Fibroblast of skin of right quadriceps (primary cell): ENCODE measurements at regions not wholly inside any gene's neighbourhood (a gene's known extent, or its start where the extent isn't known, plus 50 kb on each side); places are given as distances from the start of the nearest gene placed in this dataset.

Experiments
- DNase-seq: peaks from one replicate; pipeline ENCODE4 v3.0.0-alpha.2; 2013

DNA sequence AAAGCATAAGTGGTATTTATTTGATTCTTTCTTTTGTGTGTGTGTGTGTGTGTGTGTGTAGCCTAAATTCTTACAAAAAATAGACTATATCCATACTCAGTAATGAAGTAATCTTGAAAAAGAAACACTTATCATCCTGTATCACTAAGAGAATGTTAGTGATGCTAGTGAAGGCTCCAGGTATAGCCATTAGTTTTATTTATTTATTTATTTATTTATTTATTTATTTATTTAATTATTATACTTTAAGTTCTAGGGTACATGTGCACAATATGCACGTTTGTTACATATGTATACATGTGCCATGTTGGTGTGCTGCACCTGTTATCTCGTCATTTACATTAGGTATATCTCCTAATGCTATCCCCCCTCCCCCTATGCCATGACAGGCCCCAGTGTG, 436.0 kb downstream of the HTR7 start:
- no peak for DNase-seq

DNA sequence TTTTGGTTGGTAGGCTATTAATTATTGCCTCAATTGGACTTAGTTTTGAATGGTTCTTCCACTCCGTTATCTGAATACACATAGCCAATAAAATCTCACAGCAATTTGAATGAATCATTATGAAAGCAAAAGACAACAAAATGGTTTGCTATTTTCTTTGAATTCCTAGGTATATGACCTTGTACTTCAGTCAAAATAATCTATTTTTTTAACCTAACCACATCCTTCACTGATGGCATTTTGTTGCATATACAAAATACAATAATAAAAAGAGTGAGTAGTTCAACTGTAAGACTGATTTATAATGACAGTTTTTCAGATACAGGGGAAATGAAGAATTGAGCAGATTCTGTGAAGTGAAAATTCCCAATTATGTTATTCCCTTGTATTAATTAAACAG, 433.1 kb downstream of the HTR7 start:
- peak; percentile 41 for DNase-seq

DNA sequence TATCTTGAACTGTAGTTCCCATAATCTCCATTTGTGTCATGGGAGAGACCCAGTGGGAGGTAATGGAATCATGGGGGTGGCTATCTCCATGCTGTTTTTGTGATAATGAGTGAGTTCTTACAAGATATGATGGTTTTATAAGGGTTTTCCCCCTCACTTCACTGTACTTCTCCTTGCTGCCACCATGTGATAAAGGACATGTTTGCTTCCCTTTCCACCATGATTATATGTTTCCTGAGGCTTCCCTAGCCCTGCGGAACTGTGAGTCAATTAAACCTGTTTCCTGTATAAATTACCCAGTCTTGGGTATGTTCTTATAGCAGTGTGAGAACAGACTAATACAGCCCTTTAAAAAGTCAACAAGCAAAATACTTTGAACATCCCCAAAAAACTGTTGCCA, 427.7 kb downstream of the HTR7 start:
- DNase-seq = no peak

DNA sequence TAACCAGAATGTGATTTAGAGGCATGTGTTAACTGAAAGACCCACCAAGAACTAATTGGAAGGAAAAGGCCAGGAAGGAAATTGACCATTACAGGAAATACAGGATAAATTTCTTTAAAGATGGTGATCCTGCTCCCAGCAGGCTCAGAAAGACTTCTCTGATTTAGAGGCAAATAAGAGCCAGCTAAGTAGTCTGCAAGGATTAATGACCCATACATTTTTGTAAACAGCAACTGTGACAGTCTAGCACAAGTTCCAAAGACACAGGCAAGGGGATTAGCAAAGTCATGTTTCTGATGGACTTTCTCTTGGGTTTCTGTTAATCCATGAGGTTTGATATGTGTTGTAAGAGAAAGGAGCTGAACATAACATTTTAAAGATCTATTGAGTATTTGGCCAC, 425.0 kb downstream of the HTR7 start:
- DNase-seq = no peak

DNA sequence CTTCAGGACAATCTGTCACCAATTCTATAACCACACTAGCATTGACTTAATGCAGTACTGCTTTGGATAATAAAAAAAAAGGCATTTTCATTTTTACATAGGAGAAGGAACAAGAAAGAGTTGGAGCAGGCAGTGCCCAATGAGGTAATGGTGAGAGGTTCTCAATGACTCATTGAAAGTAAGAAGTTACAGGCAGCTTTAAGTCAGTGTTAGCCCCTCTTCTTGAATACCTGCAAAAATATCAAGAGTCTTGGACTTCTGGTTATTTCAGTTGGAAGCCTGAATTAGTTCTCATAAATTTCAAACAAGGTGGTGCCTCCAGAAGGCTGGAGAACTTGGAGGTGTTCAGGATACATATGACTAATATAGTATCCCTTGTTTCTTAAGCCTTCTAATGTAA, 422.5 kb downstream of the HTR7 start:
- no peak for DNase-seq

DNA sequence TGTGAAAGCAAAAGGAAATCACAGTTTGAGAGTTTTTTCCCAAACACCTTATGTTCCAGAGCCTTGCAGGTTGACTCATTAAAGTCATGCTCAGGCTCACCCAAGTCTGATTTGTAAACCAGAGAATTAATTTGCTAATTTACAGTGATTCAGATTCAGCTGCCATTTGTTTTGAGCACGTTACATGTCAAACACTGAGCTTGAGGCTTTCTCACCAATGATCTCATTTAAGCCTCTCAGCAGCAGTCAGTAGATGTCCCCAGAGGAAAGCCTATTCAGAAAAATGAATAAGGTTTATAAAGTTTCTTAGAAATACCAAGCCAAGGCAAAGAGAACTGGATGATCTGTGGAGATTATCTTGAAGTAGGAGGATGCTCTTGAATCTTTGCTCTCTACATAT, 420.4 kb downstream of the HTR7 start:
- DNase-seq = peak; percentile 28

DNA sequence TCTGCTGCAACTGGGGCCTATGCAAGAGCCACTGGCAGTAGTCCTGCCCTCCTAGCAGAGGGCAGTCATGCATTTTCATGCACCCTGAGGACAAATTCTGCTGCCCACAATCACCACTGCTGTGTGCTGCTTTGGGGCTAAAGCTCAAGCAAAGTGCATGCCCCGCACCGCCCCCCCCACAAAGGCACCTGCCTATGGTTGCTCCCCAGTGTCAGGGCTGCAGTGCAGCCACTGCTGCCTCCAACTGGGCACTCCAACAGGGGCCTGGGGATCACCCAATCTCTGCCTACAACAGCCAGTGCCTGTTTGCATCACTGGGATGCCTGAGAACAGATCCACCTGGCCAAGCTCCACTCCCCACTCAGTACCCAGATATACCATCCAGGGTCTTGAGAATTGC, 417.0 kb downstream of the HTR7 start:
- DNase-seq = no peak

DNA sequence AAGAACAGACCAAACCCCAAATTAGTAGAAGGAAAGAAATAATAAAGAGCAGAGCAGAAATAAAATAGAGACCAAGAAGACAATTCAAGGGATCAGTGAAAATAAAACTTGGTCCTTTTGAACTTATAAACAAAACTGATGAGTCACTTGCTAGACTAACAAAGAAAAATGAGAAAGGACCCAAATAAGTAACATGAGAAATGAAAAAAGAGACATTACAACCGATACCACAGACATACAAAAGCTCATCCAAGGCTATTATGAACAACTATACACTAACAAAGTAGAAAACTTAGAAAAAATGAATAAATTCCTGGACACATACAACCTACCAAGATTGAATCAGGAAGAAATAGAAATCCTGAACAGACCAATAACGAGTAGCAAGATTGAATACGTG, 414.5 kb downstream of the HTR7 start:
- DNase-seq = no peak

DNA sequence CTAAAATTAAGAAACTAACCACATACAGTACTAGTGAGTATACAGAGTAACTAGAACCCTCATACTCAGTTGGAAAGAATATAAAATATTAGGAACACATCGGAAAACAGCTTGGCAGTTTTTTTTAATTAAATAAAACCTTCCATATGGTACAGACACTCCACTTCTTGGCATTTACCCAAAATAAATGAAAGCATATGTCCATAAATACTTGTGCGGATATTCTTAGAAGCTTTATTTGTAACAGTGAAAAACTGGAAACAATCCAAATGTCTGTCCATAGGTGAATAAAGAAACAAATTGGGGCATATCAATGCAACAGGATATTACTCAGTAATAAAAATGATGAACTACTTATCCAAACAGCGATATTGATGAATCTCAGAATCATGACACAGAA, 410.0 kb downstream of the HTR7 start:
- peak; percentile 78 for DNase-seq

DNA sequence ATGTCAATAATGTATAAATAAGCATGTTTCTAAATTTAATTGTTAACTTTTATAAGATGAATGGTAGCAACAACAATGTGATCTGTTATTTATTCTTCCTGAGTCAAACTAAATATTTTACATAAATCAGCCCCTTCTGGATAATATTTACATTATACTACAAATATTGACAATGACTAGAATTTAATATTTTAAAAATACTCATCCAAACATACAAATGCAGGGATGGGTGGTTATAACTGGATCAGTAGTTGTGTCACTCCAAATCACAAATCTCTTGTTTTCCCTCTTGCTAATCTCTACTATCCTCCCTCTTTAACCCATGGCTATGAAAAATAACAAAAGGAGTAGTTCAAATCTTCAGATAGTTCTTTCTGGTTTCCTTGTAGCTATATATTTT, 407.0 kb downstream of the HTR7 start:
- no peak for DNase-seq

DNA sequence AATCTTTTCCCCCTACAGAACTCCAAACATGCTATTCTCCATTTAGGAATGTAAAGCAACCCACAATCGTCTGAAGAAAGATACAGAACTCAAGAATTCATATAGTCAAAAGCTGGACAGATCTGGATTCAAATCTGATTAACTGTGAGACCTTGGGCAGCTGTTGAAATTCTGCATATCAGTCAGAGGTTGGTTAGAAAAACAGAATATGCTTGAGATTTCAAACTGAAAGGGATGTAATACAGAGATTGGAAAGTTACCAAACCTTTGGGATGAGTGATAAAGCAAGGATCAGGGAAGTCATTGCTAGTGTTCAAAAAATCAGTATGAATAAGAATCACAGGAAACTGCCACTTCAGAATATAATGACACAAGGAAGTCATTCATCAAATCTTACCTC, 406.6 kb downstream of the HTR7 start:
- peak; percentile 82 for DNase-seq

DNA sequence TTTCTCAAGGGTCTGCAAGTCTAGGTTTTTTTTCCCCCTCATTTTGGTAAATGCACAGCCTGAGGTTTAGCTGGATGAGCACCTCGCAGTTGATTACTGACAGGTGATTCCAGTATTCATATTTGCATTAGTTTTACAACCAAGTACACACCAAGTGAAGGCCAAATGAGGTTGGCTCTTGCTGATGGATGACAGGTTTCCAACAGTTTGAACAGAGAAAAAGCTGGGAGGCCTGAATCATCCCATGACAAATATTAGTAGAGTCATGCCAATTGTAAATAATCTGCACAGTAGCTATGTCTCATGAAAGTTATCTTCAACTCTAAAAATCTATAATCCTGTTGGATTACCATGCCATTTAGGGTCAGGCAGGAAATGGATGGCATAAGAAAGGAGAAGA, 399.8 kb downstream of the HTR7 start:
- no peak for DNase-seq

DNA sequence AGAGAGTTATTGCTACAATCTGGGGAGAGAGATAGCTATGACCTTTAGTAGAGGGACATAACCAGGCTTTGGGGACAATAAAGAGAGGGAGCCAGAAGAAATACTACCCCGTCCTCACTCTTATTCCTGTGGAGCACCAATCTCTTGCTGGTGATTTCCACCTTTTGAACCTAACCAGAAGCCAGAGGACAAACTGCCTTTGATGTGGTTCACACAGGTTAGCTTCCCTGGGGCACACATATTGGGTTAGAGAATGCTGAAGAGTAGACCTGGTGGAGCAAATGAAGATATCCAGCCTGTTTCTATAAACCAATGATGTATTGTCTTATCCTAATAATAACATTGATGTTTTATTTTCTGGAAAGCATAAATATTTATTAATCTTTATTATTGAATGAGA, 399.3 kb downstream of the HTR7 start:
- DNase-seq = no peak

DNA sequence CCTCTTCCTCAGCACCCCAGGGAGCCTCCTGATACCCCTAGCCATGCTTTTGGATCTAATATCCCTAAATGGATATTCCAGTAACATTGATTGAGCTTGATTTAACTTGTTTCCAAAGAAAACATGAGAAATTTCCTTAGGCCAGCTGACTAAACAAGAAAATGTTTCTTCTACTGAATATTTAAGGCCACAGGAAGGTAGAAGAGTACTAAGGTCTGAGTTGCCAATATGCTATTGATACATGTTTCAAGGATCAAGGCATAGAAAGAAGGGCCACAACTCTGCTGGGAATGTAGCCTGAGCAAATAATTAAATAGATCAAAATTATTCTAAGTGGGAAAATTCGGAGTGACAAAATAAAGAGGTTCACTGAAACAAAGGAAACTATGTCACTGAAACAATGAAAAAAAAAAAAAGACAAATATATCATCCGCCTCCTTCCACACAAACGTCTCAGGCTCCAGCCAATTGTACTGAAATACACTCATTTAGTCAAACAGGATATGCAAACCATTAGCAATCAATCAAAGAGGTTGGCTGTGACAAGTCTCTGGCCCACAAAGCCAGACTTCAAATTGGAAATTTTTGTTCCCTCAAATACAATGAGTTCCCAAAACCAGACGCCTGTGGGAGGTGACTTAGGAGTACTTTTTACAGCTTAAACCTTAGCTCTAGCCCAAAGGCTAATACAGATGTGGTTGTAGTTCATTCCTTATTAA, 396.2 kb downstream of the HTR7 start:
- DNase-seq = no peak

DNA sequence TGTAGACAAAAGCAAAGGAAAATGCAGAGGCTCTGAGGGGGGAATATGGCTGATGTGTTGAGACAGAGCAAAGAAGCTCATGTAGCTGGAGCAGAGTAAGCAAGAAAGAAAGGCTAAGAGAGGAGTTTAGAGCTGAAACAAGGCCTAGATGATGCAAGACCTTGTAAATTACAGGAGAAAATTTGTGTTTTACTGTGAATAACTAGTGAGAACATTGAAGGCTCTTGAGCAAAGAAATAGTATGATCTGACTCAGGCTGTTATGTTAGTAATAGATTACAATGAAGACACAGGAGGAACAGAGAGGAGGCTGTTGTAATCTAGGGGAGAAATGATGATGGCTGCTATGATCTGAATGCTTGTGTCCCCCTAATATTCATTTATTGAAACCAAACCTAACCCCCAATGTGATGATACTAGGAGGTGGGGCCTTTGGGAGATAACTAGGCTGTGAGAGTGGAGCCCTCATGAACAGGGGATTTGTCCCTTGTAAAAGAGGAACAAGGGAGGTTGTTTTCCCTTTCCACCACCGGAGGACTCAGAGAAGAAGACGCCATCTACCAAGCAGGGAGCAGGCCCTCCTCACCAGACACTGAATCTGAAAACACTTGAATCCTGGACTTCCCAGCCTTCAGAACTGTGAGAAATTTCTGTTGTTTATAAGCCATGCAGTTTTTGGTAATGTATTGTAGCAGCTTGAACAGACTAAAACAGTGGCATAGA, 394.9 kb downstream of the HTR7 start:
- DNase-seq = peak; percentile 56

DNA sequence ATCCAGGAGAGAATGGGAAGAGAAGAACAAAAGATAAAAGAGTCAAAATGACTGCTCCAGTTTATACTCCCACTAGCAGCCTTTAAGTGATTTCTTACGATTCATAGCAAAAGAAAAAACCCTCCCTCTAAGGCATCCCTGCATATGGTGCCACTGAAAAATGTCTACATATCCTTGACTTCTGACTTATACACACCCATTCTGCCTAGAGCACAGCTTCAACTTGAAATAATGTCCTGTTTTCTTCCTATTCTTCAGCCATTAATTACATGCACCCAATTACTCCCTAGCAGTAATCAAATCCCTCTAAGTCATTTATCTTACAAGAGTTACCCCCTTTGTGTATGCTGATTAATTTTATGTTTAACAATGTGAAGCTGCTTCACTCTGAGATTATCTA, 393.5 kb downstream of the HTR7 start:
- no peak for DNase-seq

DNA sequence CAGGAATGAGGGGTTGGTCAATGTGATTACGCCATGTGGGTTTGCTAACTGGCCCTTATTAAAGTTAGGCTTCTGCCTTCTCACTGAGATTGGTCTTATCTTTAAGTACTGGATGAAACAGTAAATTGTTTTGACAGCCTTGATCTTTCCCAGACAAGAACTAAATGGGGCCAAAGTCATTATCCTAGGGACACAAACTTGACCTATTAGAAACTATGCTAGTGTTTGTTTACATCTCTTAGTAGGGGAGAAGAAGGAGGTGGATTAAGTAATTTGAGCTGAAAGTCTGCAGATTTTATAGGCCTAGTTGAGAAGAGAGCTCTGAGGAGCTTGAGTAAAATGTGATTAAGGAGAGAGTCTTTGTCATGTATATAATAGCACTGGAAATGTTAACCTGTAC, 386.9 kb downstream of the HTR7 start:
- no peak for DNase-seq

DNA sequence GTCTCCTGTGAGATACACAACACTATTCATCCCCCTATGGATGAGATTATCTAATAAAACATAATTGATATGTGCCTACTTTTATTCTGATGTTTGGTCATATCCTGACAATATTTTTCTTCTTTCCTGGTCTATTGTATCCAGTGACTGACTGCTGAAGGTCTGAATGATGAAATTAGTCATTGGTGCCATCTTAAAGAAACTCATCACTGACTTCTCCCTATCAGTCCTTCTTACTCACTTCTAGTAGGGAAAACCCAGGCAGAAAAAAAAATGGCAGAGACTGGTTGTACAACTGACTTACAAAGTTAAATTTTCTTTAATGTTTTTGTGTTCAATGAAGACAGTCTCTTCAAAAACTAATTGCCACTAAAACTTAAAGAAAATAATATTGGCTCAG, 377.4 kb downstream of the HTR7 start:
- DNase-seq = no peak

DNA sequence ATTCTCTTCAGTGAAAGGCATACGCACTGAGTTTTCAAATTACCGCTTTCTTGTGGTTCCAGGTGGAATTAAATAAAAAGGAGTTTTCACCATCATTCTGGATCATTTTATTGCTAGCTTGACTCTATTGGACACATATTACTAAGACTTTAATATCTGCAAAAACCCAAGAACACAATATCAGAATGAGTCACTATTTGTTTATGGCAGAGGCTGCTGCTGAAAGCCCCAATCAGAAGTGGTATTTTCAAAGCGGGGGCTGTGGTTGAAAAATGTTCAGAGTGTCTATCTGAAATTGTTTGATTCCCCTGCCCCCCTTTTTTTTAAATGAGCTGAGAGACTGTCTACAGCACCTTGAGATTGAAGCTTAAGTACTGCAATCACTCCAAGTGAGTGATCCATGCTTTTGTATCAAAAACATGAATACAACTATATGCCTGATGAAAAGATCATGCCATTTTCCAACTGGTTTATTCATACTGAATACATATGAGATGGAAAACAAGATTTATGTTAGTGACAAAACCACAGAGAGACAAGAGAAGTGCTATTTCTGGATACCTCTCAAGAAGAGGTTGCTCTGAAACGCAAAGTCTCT, 376.4 kb downstream of the HTR7 start:
- DNase-seq = no peak

DNA sequence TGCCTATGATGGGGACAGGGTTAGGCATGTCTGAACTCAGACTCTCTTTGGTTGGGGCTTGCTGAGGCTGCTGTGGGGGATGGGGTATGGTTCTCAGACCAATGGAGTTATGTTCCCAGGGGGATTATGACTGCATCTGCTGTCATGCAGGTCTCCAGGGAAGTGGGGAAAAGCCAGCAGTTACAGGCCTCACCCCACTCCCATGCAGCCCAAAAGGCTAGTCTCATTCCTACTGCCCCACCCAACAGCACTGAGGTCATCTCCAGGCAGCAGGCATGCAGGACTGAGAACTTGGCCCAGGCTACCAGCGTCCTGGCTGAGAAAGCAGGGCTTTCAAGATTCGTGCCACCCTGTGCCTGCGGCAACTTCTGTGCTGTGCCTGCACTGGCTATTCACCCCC, 373.3 kb downstream of the HTR7 start:
- peak; percentile 28 for DNase-seq

DNA sequence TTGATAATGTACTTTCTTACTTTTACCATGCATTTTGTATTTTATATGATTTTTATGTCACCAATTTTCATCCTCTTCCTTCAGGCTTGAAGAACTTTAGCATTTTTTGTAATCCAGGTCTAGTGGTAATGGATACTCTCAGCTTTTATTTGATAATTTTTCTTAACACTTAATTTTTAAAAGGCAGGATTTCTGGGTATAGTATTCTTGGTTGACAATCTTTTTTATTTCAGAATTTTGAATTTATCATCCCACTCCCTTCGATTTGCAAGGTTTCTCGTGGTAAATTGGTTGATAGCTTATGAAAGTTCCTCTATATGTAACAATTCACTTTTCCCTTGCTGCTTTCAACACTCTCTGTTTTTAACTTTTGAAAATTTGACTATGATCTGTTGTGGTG, 363.7 kb downstream of the HTR7 start:
- DNase-seq = no peak

DNA sequence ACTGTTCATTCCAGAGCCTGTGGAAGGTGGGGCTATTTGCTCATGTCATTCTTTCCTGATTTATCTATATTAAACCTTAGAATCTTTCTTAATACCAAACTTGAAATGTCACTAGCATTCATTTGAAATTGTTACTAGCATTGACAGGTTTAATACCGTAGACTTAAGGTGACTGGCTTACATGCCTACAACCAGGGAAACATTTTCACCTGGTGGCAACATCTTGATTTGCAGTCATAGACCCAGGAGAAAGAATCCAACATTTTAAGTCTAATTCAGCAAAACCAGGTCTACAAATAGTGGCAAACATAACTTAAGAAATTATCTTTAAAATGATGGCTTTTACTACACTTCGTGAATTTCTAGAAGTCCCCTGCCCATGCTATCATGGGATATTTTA, 353.7 kb downstream of the HTR7 start:
- DNase-seq = no peak

DNA sequence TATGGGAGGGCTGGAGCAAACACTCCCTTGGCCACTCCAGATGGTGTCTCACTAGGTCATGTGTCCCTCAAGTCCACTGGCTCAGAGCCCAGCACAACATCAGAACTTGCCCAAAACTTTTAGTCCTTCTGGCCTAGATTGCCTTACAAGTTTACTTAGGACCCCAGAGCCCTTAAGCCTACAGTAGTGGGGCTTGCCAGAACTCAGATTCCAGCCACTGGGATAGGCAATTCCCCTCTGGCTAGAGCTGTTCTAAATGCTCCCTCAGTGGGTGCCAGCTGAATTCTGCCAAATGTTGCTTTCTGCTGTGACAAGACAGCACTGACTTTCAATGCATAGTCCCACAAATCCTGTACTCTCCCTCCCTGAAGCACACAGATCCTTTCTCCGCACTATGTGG, 331.1 kb downstream of the HTR7 start:
- DNase-seq = no peak

DNA sequence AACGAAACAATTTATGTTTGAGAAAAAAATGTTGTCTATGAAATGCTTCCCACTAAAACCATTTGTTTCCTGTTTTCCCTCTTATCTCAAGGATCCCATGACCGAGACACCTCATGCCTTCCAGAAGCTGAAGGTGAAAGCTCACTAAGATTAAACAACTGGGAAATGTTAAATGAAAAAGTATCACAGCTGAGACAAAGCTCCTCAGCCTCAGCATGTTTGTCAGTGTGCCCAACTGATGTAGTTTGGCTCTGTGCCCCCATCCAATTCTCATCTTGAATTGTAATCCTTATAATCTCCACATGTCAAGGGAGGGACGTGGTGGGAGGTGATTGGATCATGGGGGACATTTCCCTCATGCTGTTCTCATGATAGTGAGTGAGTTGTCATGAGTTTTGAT, 327.3 kb downstream of the HTR7 start:
- no peak for DNase-seq

DNA sequence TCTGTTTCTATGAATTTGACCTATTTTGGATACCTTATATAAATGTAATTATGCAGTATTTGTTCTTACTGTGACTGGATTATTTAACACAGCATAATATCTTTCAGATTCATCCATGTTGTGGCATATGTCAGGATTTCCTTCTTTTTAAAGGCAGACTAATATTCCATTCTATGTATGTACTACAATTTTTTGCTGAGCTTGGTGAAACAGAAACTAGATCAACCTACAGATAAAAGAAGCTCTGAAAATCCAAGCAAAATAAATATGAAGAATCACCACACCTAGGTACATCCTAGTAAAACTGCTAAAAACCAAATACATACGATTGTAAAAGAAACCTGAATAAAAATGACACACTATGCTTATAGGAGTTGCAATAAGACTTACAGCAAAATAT, 300.5 kb downstream of the HTR7 start:
- DNase-seq = no peak
